AG04450 (cell line): ENCODE measurements at regions not wholly inside any gene's neighbourhood (a gene's known extent, or its start where the extent isn't known, plus 50 kb on each side); places are given as distances from the start of the nearest gene placed in this dataset.

ENCODE experiments used
- CTCF ChIA-PET: fragments of 300-600, 350-600 bp; formaldehyde crosslinking; extraction: SDS; loops from one replicate; lab custom pipeline; 2022; ENCODE audit warnings: antibody characterized with exemption, inconsistent platforms; lab: Charles Lee
- POLR2A ChIA-PET: fragments of 350-600 bp; formaldehyde crosslinking; extraction: SDS; loops from one replicate; lab custom pipeline; 2021; ENCODE audit warnings: antibody characterized with exemption, inconsistent platforms; lab: Yijun Ruan, JAX
- DNase-seq: peaks from one replicate; pipeline ENCODE4 v3.0.0-alpha.2; 2011; ENCODE audit warnings: low read depth, low spot score
- H3K27ac ChIP-seq: one replicate; pipeline ENCODE4 v1.5.1; 2012; ENCODE audit warnings: low read depth, low read length, control low read depth
- H3K27me3 ChIP-seq: one replicate; pipeline ENCODE4 v1.6.0; 2012; ENCODE audit warnings: low read length; ENCODE audit not compliant: control insufficient read depth, insufficient read depth
- H3K4me3 ChIP-seq: 2 replicates; pipeline ENCODE4 v1.5.1; 2011; ENCODE audit warnings: mild to moderate bottlenecking, low read depth, low read length, control low read depth
- H3K9me3 ChIP-seq: 2 replicates; pipeline ENCODE4 v1.5.1; 2012; ENCODE audit warnings: low read length; ENCODE audit not compliant: control insufficient read depth, insufficient read depth
- TF ChIP-seq, protein P1 (sequence below): IDR thresholded peaks from 2 replicates; pipeline ENCODE4 v1.5.1; 2011; ENCODE audit warnings: low read depth, low read length, control low read depth, inconsistent platforms

GRCh38 chrX:856566-857290 lies 226.1 kb downstream of the SHOX start:
- H3K4me3 ChIP-seq: no peak overlapping the region

GRCh38 chrX:853304-853703 lies 222.7 kb downstream of the SHOX start:
- POLR2A ChIA-PET: no interaction called here
- TF ChIP-seq, protein P1, sequence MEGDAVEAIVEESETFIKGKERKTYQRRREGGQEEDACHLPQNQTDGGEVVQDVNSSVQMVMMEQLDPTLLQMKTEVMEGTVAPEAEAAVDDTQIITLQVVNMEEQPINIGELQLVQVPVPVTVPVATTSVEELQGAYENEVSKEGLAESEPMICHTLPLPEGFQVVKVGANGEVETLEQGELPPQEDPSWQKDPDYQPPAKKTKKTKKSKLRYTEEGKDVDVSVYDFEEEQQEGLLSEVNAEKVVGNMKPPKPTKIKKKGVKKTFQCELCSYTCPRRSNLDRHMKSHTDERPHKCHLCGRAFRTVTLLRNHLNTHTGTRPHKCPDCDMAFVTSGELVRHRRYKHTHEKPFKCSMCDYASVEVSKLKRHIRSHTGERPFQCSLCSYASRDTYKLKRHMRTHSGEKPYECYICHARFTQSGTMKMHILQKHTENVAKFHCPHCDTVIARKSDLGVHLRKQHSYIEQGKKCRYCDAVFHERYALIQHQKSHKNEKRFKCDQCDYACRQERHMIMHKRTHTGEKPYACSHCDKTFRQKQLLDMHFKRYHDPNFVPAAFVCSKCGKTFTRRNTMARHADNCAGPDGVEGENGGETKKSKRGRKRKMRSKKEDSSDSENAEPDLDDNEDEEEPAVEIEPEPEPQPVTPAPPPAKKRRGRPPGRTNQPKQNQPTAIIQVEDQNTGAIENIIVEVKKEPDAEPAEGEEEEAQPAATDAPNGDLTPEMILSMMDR: no peak
- H3K27me3 ChIP-seq: no peaks in the 10 kb centered on the region

More at GRCh38 chrX:856566-857290, 226.1 kb downstream of the SHOX start:
- ChIA-PET POLR2A (no interaction called here), CTCF (no interaction called here)
- DNase-seq: no peak
- Histone ChIP-seq H3K27me3 (no peaks in the 10 kb centered on the region), H3K9me3 (peaks cover 36% of the 10 kb centered on the region), H3K27ac (no peak overlapping the region)
- TF ChIP-seq, protein P1: no peak

GRCh38 chrX:850471-850916 lies 219.9 kb downstream of the SHOX start:
- no peaks in the 10 kb centered on the region for H3K27me3 ChIP-seq
- TF ChIP-seq, protein P1: no peak
- ChIA-PET POLR2A (no interaction called here), CTCF (no interaction called here)
- no peak overlapping the region for H3K4me3 ChIP-seq
- H3K27ac ChIP-seq: no peak overlapping the region
- H3K9me3 ChIP-seq: peaks cover 43% of the 10 kb centered on the region
- DNase-seq: no peak

More at GRCh38 chrX:853304-853703, 222.7 kb downstream of the SHOX start:
- no peak for DNase-seq
- H3K4me3 ChIP-seq: no peak overlapping the region
- CTCF ChIA-PET: no interaction called here
- peaks cover 32% of the 10 kb centered on the region for H3K9me3 ChIP-seq
- no peak overlapping the region for H3K27ac ChIP-seq

GRCh38 chrX:848386-848785 lies 217.8 kb downstream of the SHOX start:
- no peak overlapping the region for H3K4me3 ChIP-seq
- TF ChIP-seq, protein P1: no peak
- ChIA-PET POLR2A (no interaction called here), CTCF (no interaction called here)
- no peak overlapping the region for H3K27ac ChIP-seq
- no peak for DNase-seq
- H3K27me3 ChIP-seq: no peaks in the 10 kb centered on the region
- H3K9me3 ChIP-seq: peaks cover 33% of the 10 kb centered on the region

GRCh38 chrX:843306-843705 lies 212.7 kb downstream of the SHOX start:
- no peak overlapping the region for H3K27ac ChIP-seq
- ChIA-PET CTCF (no interaction called here), POLR2A (no interaction called here)
- DNase-seq: no peak
- TF ChIP-seq, protein P1: no peak
- peaks cover 36% of the 10 kb centered on the region for H3K9me3 ChIP-seq
- H3K4me3 ChIP-seq: no peak overlapping the region
- H3K27me3 ChIP-seq: no peaks in the 10 kb centered on the region
